Endothelial cell of umbilical vein (primary cell): ENCODE measurements at regions not wholly inside any gene's neighbourhood (a gene's known extent, or its start where the extent isn't known, plus 50 kb on each side); places are given as distances from the start of the nearest gene placed in this dataset.

ENCODE experiments used
- BruUV-seq: library from RNA; stranded (reverse); fragments of 400-500 nt; replicated peaks from 2 replicates; lab custom pipeline; 2021; lab: Mats Ljungman, UMichigan
- CTCF ChIA-PET: fragments of 300-600, 350-600 bp; sonication (Branson Sonifier 250); formaldehyde crosslinking; loops from one replicate; lab custom pipeline; 2021; ENCODE audit warnings: antibody characterized with exemption, inconsistent platforms; lab: Charles Lee
- POLR2A ChIA-PET: fragments of 300-600, 350-600 bp; sonication (Branson Sonifier 250); formaldehyde crosslinking; loops from one replicate; lab custom pipeline; 2021; ENCODE audit warnings: antibody characterized with exemption, inconsistent platforms; lab: Charles Lee
- DNase-seq: peaks from one replicate; pipeline ENCODE4 v3.0.0-alpha.2; 2011; ENCODE audit warnings: low read depth, low spot score
- FAIRE-seq: peaks from 2 replicates; lab custom pipeline; 2011; peaks lifted over from hg19 to GRCh38; lab: Jason Lieb, UNC
- H2AFZ ChIP-seq: 2 replicates; pipeline ENCODE4 v1.6.0; 2012; ENCODE audit warnings: low read depth, low read length, control low read depth, inconsistent platforms
- H3K27ac ChIP-seq: 2 replicates; pipeline ENCODE4 v1.5.1; 2011; ENCODE audit warnings: low read depth, mild to moderate bottlenecking, control low read depth, low read length, moderate library complexity; ENCODE audit not compliant: insufficient read depth
- H3K27me3 ChIP-seq, 2 experiments: 2 replicates each; pipeline versions ENCODE4 v1.6.0 to v1.6.1; 2011; ENCODE audit warnings: low read length in 2 of 2, mixed read lengths in 1 of 2; ENCODE audit not compliant: control insufficient read depth in 2 of 2, insufficient read depth in 2 of 2
- H3K36me3 ChIP-seq, 2 experiments: 2 replicates in 1 of 2; 3 replicates in 1 of 2; pipeline ENCODE4 v1.5.1; 2011; ENCODE audit warnings: low read length in 2 of 2, mild to moderate bottlenecking in 1 of 2, moderate library complexity in 1 of 2; ENCODE audit not compliant: control insufficient read depth in 2 of 2, insufficient read depth in 2 of 2; ENCODE audit errors: extremely low read depth in 1 of 2
- H3K4me1 ChIP-seq: 3 replicates; pipeline ENCODE4 v1.5.1; 2011; ENCODE audit warnings: mild to moderate bottlenecking, low read length; ENCODE audit not compliant: control insufficient read depth, insufficient read depth; ENCODE audit errors: extremely low read depth
- H3K4me2 ChIP-seq: 2 replicates; pipeline ENCODE4 v1.6.1; 2011; ENCODE audit warnings: low read length, control low read depth, mixed read lengths; ENCODE audit not compliant: insufficient read depth
- H3K4me3 ChIP-seq, 3 experiments: fragments of 200-600 bp in 1 of 3; sonication (generic), shearing (Covaris generic) in 1 of 3; replicated peaks in 1 of 3; 2 replicates each; pipeline ENCODE4 v1.5.1; 2011 to 2016; ENCODE audit warnings: control low read depth in 3 of 3, low read length in 3 of 3, mild to moderate bottlenecking in 2 of 3, inconsistent platforms in 1 of 3, low read depth in 1 of 3, moderate library complexity in 1 of 3; ENCODE audit not compliant: insufficient read depth in 1 of 3
- H3K79me2 ChIP-seq: 2 replicates; pipeline ENCODE4 v1.6.0; 2012; ENCODE audit warnings: low read length, inconsistent platforms; ENCODE audit not compliant: control insufficient read depth, insufficient read depth
- H3K9ac ChIP-seq: replicated peaks from 2 replicates; pipeline ENCODE3; 2011; ENCODE audit warnings: low read length, control low read depth; ENCODE audit not compliant: insufficient read depth; ENCODE audit errors: extremely low read depth
- H3K9me1 ChIP-seq: replicated peaks from 3 replicates; pipeline ENCODE4 v1.6.0; 2011; ENCODE audit warnings: mild to moderate bottlenecking, low read length; ENCODE audit not compliant: control insufficient read depth, insufficient read depth; ENCODE audit errors: extremely low read depth
- H3K9me3 ChIP-seq: replicated peaks from 2 replicates; pipeline ENCODE4 v1.5.1; 2012; ENCODE audit warnings: low read length, inconsistent platforms; ENCODE audit not compliant: control insufficient read depth, insufficient read depth
- H4K20me1 ChIP-seq: replicated peaks from 2 replicates; pipeline ENCODE3; 2011; ENCODE audit warnings: mild to moderate bottlenecking, low read length; ENCODE audit not compliant: control insufficient read depth, insufficient read depth; ENCODE audit errors: extremely low read depth
- EZH2 ChIP-seq: IDR thresholded peaks from 2 replicates; pipeline ENCODE4 v1.6.1; 2012; ENCODE audit warnings: borderline replicate concordance, low read depth, mild to moderate bottlenecking, moderate library complexity, low read length, inconsistent platforms; ENCODE audit not compliant: severe bottlenecking
- FOS ChIP-seq: IDR thresholded peaks from 2 replicates; pipeline ENCODE4 v1.6.1; 2011; ENCODE audit warnings: mild to moderate bottlenecking, low read length, moderate library complexity, borderline replicate concordance; ENCODE audit not compliant: insufficient read depth
- GATA2 ChIP-seq: IDR thresholded peaks from 2 replicates; pipeline ENCODE4 v1.7.0; 2011; ENCODE audit warnings: low read depth, mild to moderate bottlenecking, moderate library complexity, mixed read lengths, low read length; ENCODE audit not compliant: insufficient read length, insufficient read depth
- JUN ChIP-seq: IDR thresholded peaks from 2 replicates; pipeline ENCODE4 v1.6.1; 2011; ENCODE audit warnings: borderline replicate concordance, low read depth; ENCODE audit not compliant: insufficient read length, insufficient read depth
- MYC ChIP-seq: IDR thresholded peaks from one replicate; pipeline ENCODE4 v1.6.1; 2011; ENCODE audit warnings: mild to moderate bottlenecking, low read depth, low read length
- POLR2A ChIP-seq: IDR thresholded peaks from 2 replicates; pipeline ENCODE4 v1.6.1; 2012; ENCODE audit warnings: low read depth, mild to moderate bottlenecking, control low read depth, low read length
- POLR2AphosphoS5 ChIP-seq: IDR thresholded peaks from 2 replicates; pipeline ENCODE4 v1.6.1; 2012; ENCODE audit warnings: low read depth, mild to moderate bottlenecking, control low read depth, low read length, moderate library complexity; ENCODE audit not compliant: insufficient read depth
- dilution Hi-C: fragments of 300-500 bp; cut with MboI; formaldehyde crosslinking; loops from one replicate; pipeline ENCODE4 v1.15.0; 2019; ENCODE audit warnings: low sequenced_read_pairs; ENCODE audit not compliant: extremely low pct_ligation_motif_present
- intact Hi-C: fragments of 100-400 bp; cut with micrococcal nuclease; formaldehyde crosslinking; loops from one replicate; pipeline ENCODE4 v1.10.0; 2022
- TF ChIP-seq, protein P1 (sequence below), 2 donors: IDR thresholded peaks; 1 replicate in 1 of 2; 2 replicates in 1 of 2; pipeline ENCODE4 v1.5.1; 2011; ENCODE audit warnings: low read length in 2 of 2, mild to moderate bottlenecking in 2 of 2, moderate library complexity in 2 of 2, control low read depth in 1 of 2, inconsistent platforms in 1 of 2, low read depth in 1 of 2; ENCODE audit not compliant: insufficient read depth in 1 of 2; ENCODE audit errors: extremely low read depth in 1 of 2
- TF ChIP-seq, protein P2 (sequence below): IDR thresholded peaks from 2 replicates; pipeline ENCODE4 v1.6.1; 2011; ENCODE audit not compliant: insufficient read depth, insufficient read length

DNA sequence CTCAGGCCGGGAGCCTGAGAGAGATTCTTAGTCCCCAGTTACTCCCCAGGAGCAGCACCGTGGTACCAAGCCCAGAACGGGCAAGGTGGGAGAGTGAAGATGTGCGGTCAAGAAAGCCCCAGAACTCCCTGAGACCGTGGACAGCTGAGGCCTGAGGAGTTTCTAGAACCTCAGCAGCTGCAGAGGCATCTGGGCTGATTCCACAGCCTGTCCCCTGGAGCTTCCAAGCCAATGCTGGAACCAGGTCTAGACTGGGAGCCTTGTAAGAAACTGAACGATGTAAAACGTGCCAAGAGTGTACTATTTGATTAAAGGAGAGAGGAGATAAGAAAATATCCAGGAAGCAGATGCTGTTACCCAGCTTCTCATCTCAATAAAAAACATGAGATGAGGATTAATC is 366.3 kb downstream of the TNS3 start:
- BruUV-seq = no TSS peak
- TF ChIP-seq EZH2 (no peak), FOS (no peak), GATA2 (no peak), POLR2AphosphoS5 (no peak), POLR2A (no peak), MYC (no peak), JUN (no peak)
- TF ChIP-seq, protein P1, sequence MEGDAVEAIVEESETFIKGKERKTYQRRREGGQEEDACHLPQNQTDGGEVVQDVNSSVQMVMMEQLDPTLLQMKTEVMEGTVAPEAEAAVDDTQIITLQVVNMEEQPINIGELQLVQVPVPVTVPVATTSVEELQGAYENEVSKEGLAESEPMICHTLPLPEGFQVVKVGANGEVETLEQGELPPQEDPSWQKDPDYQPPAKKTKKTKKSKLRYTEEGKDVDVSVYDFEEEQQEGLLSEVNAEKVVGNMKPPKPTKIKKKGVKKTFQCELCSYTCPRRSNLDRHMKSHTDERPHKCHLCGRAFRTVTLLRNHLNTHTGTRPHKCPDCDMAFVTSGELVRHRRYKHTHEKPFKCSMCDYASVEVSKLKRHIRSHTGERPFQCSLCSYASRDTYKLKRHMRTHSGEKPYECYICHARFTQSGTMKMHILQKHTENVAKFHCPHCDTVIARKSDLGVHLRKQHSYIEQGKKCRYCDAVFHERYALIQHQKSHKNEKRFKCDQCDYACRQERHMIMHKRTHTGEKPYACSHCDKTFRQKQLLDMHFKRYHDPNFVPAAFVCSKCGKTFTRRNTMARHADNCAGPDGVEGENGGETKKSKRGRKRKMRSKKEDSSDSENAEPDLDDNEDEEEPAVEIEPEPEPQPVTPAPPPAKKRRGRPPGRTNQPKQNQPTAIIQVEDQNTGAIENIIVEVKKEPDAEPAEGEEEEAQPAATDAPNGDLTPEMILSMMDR (IDR thresholded peaks at IDR 0.05; ENCODE audit: extremely low read depth in 1 of 2, insufficient read depth in 1 of 2, low read depth in 1 of 2, low read length in 2 of 2) = no peak
- TF ChIP-seq, protein P2, sequence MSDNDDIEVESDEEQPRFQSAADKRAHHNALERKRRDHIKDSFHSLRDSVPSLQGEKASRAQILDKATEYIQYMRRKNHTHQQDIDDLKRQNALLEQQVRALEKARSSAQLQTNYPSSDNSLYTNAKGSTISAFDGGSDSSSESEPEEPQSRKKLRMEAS = no peak
- FAIRE-seq (no peak), DNase-seq (no peak)
- no peak overlapping the region for H2AFZ ChIP-seq
- no peaks in the 10 kb centered on the region for H3K4me1 ChIP-seq
- H3K9me3 ChIP-seq = no peaks in the 10 kb centered on the region
- no peak overlapping the region for H3K4me3 ChIP-seq
- ChIA-PET POLR2A (no interaction called here), CTCF (no interaction called here)
- H3K4me2 ChIP-seq = no peak overlapping the region
- H3K9me1 ChIP-seq = no peaks in the 10 kb centered on the region
- dilution Hi-C loops (no loop called here), intact Hi-C loops (no loop called here)
- no peaks in the 10 kb centered on the region for H3K79me2 ChIP-seq
- H4K20me1 ChIP-seq = no peaks in the 10 kb centered on the region
- H3K27ac ChIP-seq = no peak overlapping the region
- H3K36me3 ChIP-seq = no peaks in the 10 kb centered on the region
- H3K9ac ChIP-seq = no peak overlapping the region
- peaks cover 1% of the 10 kb centered on the region in 2 experiments for H3K27me3 ChIP-seq
